ENCODE measurements at regions not wholly inside any gene's neighbourhood (a gene's known extent, or its start where the extent isn't known, plus 50 kb on each side); places are given as distances from the start of the nearest gene placed in this dataset.

GRCh38 chr5:130885027-130885426 lies 280.0 kb downstream of the HINT1 start:
- H3K4me3 ChIP-seq (ENCODE audit: low read depth, low read length), result no peak overlapping the region
- TF ChIP-seq CTCF (conservative IDR thresholded peaks at IDR 0.05; ENCODE audit: low read depth, low read length), result no peak
- DNase-seq (ENCODE audit: low read depth), result no peak

- no peak for TF ChIP-seq CTCF (conservative IDR thresholded peaks at IDR 0.05; ENCODE audit: low read depth, low read length)
- DNase-seq (ENCODE audit: low read depth), result no peak
- H3K4me3 ChIP-seq (ENCODE audit: low read depth, low read length), result no peak overlapping the region
These were observed 281.0 kb downstream of the HINT1 start for GRCh38 chr5:130884023-130884422.

GRCh38 chr5:130875656-130876055 lies 289.4 kb downstream of the HINT1 start:
- H3K4me3 ChIP-seq (ENCODE audit: low read depth, low read length), result no peak overlapping the region
- TF ChIP-seq CTCF (conservative IDR thresholded peaks at IDR 0.05; ENCODE audit: low read depth, low read length), result no peak
- no peak for DNase-seq (ENCODE audit: low read depth)

- no peak for DNase-seq (ENCODE audit: low read depth)
- no peak for TF ChIP-seq CTCF (conservative IDR thresholded peaks at IDR 0.05; ENCODE audit: low read depth, low read length)
- H3K4me3 ChIP-seq (ENCODE audit: low read depth, low read length), result no peak overlapping the region
These were observed 290.1 kb downstream of the HINT1 start for GRCh38 chr5:130874861-130875417.

GRCh38 chr5:130871346-130872086 lies 293.5 kb downstream of the HINT1 start:
- peak; percentile 75 for TF ChIP-seq CTCF (conservative IDR thresholded peaks at IDR 0.05; ENCODE audit: low read depth, low read length)
- DNase-seq (ENCODE audit: low read depth), result peak; percentile 53
- H3K4me3 ChIP-seq (ENCODE audit: low read depth, low read length), result no peak overlapping the region

- no peak for TF ChIP-seq CTCF (conservative IDR thresholded peaks at IDR 0.05; ENCODE audit: low read depth, low read length)
- H3K4me3 ChIP-seq (ENCODE audit: low read depth, low read length), result no peak overlapping the region
- DNase-seq (ENCODE audit: low read depth), result no peak
These were observed 294.4 kb downstream of the HINT1 start for GRCh38 chr5:130870691-130871090.
